ENCODE measurements at regions not wholly inside any gene's neighbourhood (a gene's known extent, or its start where the extent isn't known, plus 50 kb on each side); places are given as distances from the start of the nearest gene placed in this dataset.

- DNase-seq (ENCODE audit: low read depth): no peak
Measured at GRCh38 chr4:123880631-123881030, 484.0 kb downstream of the SPRY1 start.

DNA sequence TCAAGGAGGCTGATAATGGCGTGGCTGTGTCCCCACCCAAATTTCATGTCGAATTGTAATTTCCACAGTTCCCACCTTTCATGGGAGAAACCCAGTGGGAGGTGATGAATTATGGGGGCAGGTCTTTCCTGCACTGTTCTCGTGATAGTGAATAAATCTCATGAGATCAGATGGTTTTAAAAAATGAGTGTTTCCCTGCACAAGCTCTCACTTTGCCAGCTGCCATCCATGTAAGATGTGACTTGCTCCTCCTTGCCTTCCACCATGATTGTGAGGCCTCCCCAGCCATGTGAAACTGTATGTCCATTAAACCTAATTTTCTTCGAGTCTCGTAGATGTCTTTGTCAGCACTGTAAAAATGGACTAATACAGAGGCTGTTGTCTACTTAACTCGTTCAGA, 488.3 kb downstream of the SPRY1 start:
- no peak for DNase-seq (ENCODE audit: low read depth)

GRCh38 chr4:123889507-123889906, 492.9 kb downstream of the SPRY1 start:
- DNase-seq (ENCODE audit: low read depth): peak; percentile 61

DNA sequence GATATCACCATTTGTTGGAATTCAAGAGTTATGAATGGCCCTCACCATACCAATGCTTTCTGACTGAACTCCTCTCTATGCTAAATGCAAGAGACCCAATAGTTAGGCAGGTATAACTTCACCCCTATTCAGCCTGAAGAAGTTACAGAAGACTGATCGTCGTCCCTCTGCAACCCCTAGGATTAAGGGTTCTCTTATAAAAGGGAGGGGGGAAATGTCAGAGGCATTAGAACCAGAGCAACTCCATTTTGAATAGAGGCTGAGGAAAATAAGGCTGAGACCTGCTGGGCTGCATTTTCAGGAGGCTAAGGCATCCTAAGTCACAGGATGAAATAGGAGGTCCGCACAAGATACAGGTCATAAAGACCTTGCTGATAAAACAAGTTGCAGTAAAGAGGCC, 494.3 kb downstream of the SPRY1 start:
- no peak for DNase-seq (ENCODE audit: low read depth)

DNA sequence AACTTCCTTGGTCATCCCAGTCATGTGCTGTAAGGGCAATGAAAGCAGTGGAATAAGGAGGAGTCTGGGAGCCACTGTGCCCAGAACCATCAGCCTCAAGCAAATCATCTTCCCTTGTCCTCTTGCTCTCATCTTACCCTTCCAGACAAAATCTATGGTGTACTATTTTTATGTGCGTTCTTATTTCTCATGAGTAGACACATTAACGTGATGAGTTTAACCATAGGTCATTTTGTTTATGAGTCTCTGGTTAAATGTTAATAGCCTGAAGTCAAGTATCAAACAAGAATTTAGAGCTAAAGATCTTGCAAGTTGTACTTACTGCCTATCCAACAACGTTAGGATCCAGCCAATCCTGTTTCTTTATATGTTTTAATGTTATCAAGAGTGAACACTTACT, 495.3 kb downstream of the SPRY1 start:
- no peak for DNase-seq (ENCODE audit: low read depth)

- DNase-seq (ENCODE audit: low read depth): peak; percentile 33
Measured at GRCh38 chr4:123892368-123892976, 495.9 kb downstream of the SPRY1 start.

GRCh38 chr4:123893011-123893981, 496.7 kb downstream of the SPRY1 start:
- peak; percentile 70 for DNase-seq (ENCODE audit: low read depth)

DNA sequence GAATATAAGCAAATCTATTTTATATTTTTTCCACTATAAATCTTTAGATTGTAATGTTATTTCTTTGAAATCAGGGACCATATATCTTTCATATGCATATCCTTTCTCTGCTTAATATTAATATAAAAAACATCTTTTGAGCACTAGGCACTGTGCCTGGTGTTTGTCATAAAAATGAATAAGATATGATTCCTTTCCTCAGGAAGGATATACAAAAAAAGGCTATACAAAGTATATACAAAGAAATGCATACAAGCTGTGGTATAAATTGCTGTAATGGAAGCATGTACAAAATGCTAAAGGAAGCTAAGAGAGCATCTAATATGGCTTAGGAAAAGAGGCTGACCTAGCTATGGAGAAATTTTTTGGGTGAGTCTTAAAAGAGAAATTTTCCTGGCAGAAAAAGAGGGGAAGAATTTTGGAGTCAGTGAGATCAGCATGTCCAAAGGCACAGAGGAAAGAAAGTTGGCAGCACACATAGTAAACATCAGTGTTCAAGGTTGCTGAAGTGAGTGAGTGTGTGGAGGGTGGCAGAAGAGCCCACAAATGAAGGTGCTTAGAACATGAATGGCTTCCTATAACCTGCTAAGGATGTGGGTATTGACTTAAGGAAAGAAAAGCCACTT, 500.0 kb downstream of the SPRY1 start:
- DNase-seq (ENCODE audit: low read depth): peak; percentile 2

DNA sequence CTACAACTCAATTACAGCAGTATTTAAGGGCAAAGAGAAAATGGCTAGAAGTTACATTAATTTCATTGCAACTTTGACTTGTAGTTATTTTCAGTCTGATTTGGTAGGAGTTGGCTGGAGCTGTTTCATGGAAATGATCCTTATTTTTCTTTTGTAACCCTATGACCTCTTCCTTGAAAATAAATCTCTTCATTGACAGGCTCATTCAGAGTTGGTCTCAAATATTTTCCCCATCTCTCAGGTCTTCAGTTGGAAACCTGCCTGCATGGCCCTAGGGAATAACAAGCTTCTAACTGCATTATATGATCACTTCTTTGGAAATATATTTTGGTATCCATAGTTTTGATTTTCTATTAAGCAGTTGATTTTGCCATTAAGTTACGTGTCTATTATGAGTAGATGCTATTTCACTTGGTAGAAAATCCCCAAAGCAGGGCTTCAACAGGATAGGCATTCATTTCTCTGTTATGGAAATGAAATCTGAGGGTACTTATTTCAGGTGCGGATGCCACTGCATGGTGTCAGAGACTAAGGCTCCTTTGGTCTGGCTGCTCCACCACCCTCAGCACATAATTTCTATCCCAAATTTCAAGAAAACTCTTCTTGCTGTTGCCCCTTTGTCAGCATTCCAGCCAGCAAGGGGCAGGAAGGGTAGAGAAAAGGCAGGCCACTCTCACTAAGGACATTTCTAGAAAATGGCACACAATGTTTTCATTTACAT, 502.5 kb downstream of the SPRY1 start:
- no peak for DNase-seq (ENCODE audit: low read depth)

DNA sequence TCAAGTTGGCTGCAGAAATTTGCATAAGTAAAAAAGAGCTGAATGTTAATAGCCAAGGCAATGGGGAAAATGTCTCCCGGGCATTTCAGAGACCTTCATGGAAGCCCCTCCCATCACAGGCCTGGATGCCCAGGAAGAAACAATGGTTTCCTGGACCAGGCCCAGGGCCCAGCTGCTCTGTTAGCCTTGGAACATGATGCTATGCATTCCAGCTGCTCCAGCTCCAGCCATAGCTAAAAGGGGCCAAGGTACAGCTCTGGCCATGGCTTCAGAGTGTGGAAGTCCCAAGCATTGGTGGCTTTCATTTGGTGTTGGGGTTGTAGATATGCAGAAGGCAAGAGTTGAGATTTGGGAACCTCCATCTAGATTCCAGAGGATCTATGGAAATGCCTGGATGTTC, 508.3 kb downstream of the SPRY1 start:
- DNase-seq (ENCODE audit: low read depth): no peak

GRCh38 chr4:123913598-123913997, 517.0 kb downstream of the SPRY1 start:
- DNase-seq (ENCODE audit: low read depth): no peak

GRCh38 chr4:123916821-123917220, 520.2 kb downstream of the SPRY1 start:
- DNase-seq (ENCODE audit: low read depth): no peak

- no peak for DNase-seq (ENCODE audit: low read depth)
Measured at GRCh38 chr4:123919576-123920098, 523.0 kb downstream of the SPRY1 start.

DNA sequence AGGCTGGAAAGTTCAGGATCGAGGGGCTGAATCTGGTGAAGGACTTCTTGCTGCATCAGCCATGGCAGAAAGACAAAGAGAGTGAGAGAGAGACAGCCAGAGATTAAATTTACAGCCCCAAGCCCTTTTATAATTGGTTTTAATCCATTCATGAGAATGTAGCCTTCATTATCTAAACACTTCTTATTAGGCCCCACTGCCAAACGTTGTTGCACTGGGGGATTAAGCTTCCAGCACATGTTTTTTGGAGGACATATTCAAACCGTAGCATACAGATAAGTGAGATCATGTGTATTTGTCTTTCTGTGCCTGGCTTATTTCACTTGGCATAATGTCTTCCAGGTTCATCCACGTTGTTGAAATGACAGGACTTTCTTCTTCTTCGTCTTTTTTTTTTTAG, 524.7 kb downstream of the SPRY1 start:
- DNase-seq (ENCODE audit: low read depth): no peak

DNA sequence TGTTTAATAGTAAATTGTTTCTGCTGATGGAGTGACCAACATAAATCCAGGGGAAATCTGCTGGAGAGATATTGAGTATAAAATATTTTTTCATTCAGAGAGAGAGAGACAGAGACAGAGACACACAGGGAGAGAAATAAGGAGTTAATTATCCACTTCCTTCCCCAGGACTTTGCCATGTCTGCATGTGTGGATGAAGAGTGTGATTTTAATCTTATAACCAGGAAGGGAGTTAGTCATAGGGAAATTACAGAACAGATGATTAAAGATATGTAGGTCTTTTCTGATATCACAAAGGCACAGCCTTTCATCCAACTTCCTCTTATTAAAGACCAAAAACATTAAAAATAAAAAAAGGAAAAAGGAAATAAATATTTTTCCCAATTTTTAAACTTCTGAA, 526.3 kb downstream of the SPRY1 start:
- DNase-seq (ENCODE audit: low read depth): peak; percentile 59

- no peak for DNase-seq (ENCODE audit: low read depth)
Measured at GRCh38 chr4:123924536-123924935, 527.9 kb downstream of the SPRY1 start.

- no peak for DNase-seq (ENCODE audit: low read depth)
Measured at GRCh38 chr4:123929565-123929964, 533.0 kb downstream of the SPRY1 start.

DNA sequence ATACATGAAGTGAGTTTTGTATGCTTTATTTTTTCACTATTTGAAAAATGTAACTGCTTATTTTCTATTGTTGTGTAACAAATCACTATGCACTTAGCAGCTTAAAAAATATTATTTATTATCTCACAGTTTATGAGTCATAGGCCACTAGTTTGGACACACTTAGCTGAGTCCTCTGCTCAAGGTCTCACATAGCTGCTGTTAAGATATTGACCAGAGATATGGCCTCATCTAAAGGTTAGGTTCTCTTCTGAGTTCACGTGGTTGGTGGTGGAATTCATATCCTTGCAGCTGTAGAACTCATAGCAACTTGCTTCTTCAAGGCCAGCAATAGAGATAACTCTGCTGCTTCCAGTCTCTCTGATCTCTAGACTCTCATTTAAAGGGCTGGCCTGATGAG, 534.4 kb downstream of the SPRY1 start:
- peak; percentile 47 for DNase-seq (ENCODE audit: low read depth)

- no peak for DNase-seq (ENCODE audit: low read depth)
Measured at GRCh38 chr4:123934096-123934495, 537.5 kb downstream of the SPRY1 start.

- DNase-seq (ENCODE audit: low read depth): no peak
Measured at GRCh38 chr4:123936621-123937043, 540.0 kb downstream of the SPRY1 start.

- no peak for DNase-seq (ENCODE audit: low read depth)
Measured at GRCh38 chr4:123937581-123937980, 541.0 kb downstream of the SPRY1 start.

DNA sequence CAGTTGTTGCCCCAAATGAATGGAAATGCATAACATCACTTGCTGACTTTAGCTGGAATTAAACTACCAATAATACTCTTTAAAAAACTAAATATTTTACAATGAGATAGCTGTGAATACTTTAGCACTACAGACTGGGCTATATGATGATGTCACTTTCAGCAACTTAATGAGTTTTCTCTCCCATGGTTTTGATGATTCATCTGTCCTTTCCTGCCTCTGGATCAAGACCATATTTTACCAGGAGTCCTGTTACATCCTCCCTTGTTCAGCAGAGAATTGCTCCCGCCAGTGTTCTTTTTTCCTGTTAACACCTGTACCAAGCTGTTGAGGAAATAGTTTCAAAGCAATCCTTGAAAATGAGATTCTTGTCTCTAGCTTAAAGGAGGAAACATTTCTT, 543.0 kb downstream of the SPRY1 start:
- DNase-seq (ENCODE audit: low read depth): peak; percentile 90
